Lung (tissue), 11 donors: ENCODE measurements at regions not wholly inside any gene's neighbourhood (a gene's known extent, or its start where the extent isn't known, plus 50 kb on each side); places are given as distances from the start of the nearest gene placed in this dataset.

Experiments
- ATAC-seq: fragments of 200-7000 bp; cut with Tn5 transposase; one replicate; pipeline ENCODE4 v1.9.1; 2020; ENCODE audit warnings: moderate number of reproducible peaks; ENCODE audit not compliant: insufficient read depth, low FRiP score
- DNase-seq, 3 donors: peaks; one replicate each; pipeline ENCODE4 v3.0.0-alpha.2; 2013 to 2017
- H3K27ac ChIP-seq, 2 donors: one replicate each; pipeline ENCODE4 v1.5.1; 2013; ENCODE audit warnings: mild to moderate bottlenecking in 2 of 2, moderate library complexity in 2 of 2, control low read depth in 1 of 2, inconsistent platforms in 1 of 2, low read depth in 1 of 2, low read length in 1 of 2
- H3K27me3 ChIP-seq, 3 donors: one replicate each; pipeline ENCODE4 v1.5.1; 2013; ENCODE audit warnings: low read length in 2 of 3; ENCODE audit not compliant: control insufficient read depth in 3 of 3, insufficient read depth in 3 of 3
- H3K36me3 ChIP-seq, 4 donors: one replicate each; pipeline ENCODE4 v1.5.1; 2013; ENCODE audit warnings: low read length in 4 of 4, mild to moderate bottlenecking in 1 of 4, moderate library complexity in 1 of 4; ENCODE audit not compliant: control insufficient read depth in 4 of 4, insufficient read depth in 4 of 4
- H3K4me1 ChIP-seq, 5 donors: one replicate each; pipeline ENCODE4 v1.5.1; 2013; ENCODE audit warnings: low read length in 5 of 5, mild to moderate bottlenecking in 2 of 5, moderate library complexity in 1 of 5; ENCODE audit not compliant: control insufficient read depth in 5 of 5, insufficient read depth in 5 of 5
- H3K4me3 ChIP-seq: one replicate; pipeline ENCODE4 v1.5.1; 2013; ENCODE audit warnings: mild to moderate bottlenecking, control low read depth, moderate library complexity
- H3K9ac ChIP-seq, 2 donors: one replicate each; pipeline ENCODE4 v1.5.1; 2013; ENCODE audit warnings: low read length in 2 of 2, control low read depth in 1 of 2; ENCODE audit not compliant: insufficient read depth in 1 of 2
- H3K9me3 ChIP-seq, 4 donors: one replicate each; pipeline ENCODE4 v1.5.1; 2013; ENCODE audit warnings: low read length in 3 of 4, mild to moderate bottlenecking in 1 of 4, moderate library complexity in 1 of 4; ENCODE audit not compliant: control insufficient read depth in 4 of 4, insufficient read depth in 3 of 4
- WGBS, 2 donors: extraction: QIAGEN DNeasy Blood & Tissue Kit; methylation state at CpG; one replicate each; pipeline ENCODE4 v1.1.7; 2013; 5-methylcytosine and 5-hydroxymethylcytosine counted together
- TF ChIP-seq, protein P1 (sequence below): IDR thresholded peaks from 2 replicates; pipeline ENCODE4 v1.5.1; 2012; ENCODE audit warnings: mild to moderate bottlenecking; ENCODE audit errors: control extremely low read depth, extremely low read depth
- donor health status: control.
- donor health status: control.
- donor health status: Bipolar disorder and iron deficiency.
- donor health status: healthy.
- donor health status: DM: yes; HTN: yes; CAD: no.

DNA sequence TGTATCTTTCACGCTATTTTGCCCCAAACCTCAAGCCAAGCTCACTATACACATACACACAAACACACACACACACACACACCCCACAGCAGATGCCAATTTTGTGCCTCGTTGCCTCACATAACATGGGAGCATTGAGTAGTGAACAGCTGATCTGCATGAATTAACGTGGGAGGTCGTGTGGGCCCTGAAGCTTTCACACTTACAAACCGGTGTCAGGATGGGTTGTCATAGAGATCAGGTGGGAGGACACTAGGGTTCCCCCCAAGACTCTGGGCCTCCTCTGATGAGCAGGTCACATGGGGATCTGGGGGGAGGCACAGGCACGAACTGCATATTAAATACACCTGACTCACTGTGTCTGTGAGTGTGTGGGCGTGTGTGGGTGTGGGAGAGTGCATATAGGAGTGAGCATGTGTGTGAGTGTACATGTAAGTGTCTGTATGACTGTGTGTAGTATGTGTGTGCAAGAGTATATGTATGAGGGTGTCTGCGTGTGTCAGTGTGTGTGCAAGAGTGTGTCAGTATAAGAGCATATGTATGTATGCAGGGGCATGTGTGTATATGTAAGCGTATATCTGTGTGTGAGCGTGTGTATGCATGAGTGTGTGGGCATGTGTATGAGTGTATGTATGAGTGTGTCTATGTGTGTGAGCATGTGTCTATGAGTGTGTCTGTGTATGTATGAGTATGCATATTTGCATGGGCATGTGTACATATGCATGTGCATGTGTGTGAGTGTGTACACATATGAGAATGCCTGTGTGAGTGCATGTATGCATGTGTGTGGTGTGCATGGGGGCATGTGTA is 370.4 kb downstream of the PREX1 start:
- ATAC-seq, result no peak
- Histone ChIP-seq H3K9me3 (peaks cover 0 to 2% (median 0%) of the 10 kb centered on the region in 4 donors), H3K4me1 (peaks cover 0 to 4% (median 0%) of the 10 kb centered on the region in 5 donors), H3K27me3 (peaks cover 0 to 6% (median 3%) of the 10 kb centered on the region in 3 donors), H3K9ac (no peak overlapping the region), H3K27ac (no peak overlapping the region), H3K36me3 (no peaks in the 10 kb centered on the region), H3K4me3 (no peak overlapping the region)
- DNase-seq, result no peak
- 85 to 89% methylated on average over 10 of the region's 10 CpGs for WGBS, 2 donors
- TF ChIP-seq, protein P1, sequence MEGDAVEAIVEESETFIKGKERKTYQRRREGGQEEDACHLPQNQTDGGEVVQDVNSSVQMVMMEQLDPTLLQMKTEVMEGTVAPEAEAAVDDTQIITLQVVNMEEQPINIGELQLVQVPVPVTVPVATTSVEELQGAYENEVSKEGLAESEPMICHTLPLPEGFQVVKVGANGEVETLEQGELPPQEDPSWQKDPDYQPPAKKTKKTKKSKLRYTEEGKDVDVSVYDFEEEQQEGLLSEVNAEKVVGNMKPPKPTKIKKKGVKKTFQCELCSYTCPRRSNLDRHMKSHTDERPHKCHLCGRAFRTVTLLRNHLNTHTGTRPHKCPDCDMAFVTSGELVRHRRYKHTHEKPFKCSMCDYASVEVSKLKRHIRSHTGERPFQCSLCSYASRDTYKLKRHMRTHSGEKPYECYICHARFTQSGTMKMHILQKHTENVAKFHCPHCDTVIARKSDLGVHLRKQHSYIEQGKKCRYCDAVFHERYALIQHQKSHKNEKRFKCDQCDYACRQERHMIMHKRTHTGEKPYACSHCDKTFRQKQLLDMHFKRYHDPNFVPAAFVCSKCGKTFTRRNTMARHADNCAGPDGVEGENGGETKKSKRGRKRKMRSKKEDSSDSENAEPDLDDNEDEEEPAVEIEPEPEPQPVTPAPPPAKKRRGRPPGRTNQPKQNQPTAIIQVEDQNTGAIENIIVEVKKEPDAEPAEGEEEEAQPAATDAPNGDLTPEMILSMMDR, result no peak

DNA sequence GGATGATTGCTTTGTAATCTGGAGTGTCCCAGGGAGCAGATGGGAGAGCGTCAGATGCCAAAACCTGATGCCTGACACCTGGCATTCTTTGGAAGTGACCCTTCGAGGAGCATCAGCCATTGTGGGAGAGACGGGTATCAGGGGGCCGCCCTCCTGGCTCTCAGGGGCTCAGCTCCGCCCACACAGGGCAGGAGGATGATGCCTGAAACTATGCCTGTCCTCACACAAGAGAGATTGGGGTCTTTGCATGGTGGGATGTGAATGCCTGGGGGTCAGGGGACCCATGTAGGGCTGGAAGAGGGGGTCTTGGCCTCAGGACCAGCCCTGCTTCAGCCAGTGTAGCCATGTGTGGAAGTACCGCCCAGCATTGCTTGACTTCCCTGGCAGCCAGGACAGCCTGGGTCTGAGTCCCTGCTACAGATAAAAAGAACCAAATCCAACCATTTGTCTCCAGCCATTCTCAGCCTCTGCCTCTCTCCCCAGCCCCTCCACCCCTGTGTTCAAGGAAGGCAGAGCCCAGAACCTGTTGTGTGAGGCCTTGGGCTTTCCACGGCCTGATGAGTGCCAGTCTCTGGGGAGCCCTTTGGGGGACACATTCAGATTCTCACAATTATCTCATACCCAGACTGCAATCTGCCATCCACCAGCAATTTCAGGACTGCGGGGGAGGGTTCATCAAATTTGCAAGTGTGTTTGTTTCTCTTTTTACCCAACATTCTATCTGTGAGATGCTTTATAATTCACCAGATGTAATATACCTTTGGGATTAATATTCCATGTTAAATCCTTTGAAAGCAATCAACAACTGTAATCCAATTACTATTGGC is 371.2 kb downstream of the PREX1 start:
- Histone ChIP-seq H3K9ac (no peak overlapping the region), H3K4me1 (peaks cover 0 to 4% (median 0%) of the 10 kb centered on the region in 5 donors), H3K4me3 (no peak overlapping the region), H3K36me3 (no peaks in the 10 kb centered on the region), H3K27me3 (peaks cover 0 to 4% (median 3%) of the 10 kb centered on the region in 3 donors), H3K9me3 (peaks cover 0 to 2% (median 0%) of the 10 kb centered on the region in 4 donors), H3K27ac (no peak overlapping the region)
- TF ChIP-seq, protein P1, result no peak
- WGBS, 2 donors, result 56 to 69% methylated on average over 8 of the region's 8 CpGs
- DNase-seq (no peak), ATAC-seq (no peak)

DNA sequence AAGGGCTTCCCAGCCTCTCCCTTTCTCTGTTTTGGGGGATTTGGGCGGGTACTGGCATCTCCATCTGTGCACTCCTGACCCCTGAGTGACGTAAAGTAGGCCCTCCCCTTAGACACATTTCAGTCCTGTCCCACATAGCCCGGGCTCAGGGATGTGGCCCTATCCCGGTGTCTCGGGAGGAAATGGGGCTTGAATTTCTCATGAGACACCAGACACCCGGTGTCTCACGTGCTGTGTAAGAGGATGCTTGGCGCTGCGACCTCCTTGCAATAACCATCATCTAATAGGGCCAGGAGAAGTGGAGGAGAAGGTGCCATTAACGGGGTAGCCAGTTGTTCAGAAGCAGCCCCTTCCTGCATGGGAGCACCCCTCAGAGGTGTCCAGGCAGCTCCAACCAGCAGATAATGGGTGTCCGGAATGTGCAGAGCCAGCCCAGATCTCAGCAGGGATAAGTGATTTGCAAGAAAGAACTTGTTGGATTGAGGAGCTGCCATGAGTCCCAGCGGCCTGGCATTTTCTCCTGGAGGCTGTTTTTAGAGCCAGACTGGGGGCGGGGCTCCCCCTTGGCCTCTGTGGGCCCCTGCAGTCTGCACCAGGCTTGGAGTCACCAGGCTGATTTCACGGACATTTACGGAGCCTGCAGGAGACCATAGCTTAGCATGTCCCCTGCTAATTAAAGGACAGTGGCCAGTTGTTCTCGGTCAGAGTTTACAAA is 372.0 kb downstream of the PREX1 start:
- no peaks in the 10 kb centered on the region for H3K36me3 ChIP-seq
- H3K9me3 ChIP-seq, result peaks cover 0 to 2% (median 0%) of the 10 kb centered on the region in 4 donors
- ATAC-seq (no peak), DNase-seq (no peak)
- H3K4me1 ChIP-seq, result peaks cover 0 to 4% (median 0%) of the 10 kb centered on the region in 5 donors
- H3K9ac ChIP-seq, result no peak overlapping the region
- TF ChIP-seq, protein P1, result no peak
- H3K4me3 ChIP-seq, result no peak overlapping the region
- WGBS, 2 donors, result 66 to 76% methylated on average over 16 of the region's 16 CpGs
- H3K27me3 ChIP-seq, result peaks cover 0 to 3% (median 0%) of the 10 kb centered on the region in 3 donors
- H3K27ac ChIP-seq, result no peak overlapping the region
